PC-3 (cell line): ENCODE measurements at regions not wholly inside any gene's neighbourhood (a gene's known extent, or its start where the extent isn't known, plus 50 kb on each side); places are given as distances from the start of the nearest gene placed in this dataset.

Source experiments
- ATAC-seq: fragments of 200-7000 bp; cut with Tn5 transposase; 2 replicates; pipeline ENCODE4 v1.9.1; 2020; ENCODE audit warnings: mild to moderate bottlenecking, moderate library complexity
- BruUV-seq: library from RNA; stranded (reverse); fragments of 400-500 nt; replicated peaks from 2 replicates; lab custom pipeline; 2021; lab: Mats Ljungman, UMichigan
- CTCF ChIA-PET: fragments of 300-600 bp; sonication (Branson Sonifier 250); formaldehyde crosslinking; loops from one replicate; lab custom pipeline; 2022; ENCODE audit warnings: antibody characterized with exemption; lab: Charles Lee
- POLR2A ChIA-PET: fragments of 300-600 bp; sonication (Branson Sonifier 250); formaldehyde crosslinking; loops from one replicate; lab custom pipeline; 2022; ENCODE audit warnings: antibody characterized with exemption; ENCODE audit not compliant: unreplicated experiment; lab: Charles Lee
- DNase-seq: peaks from one replicate; pipeline ENCODE4 v3.0.0-alpha.2; 2015
- H2AFZ ChIP-seq: fragments of 300-600 bp; sonication (generic); 2 replicates; pipeline ENCODE4 v1.6.0; 2016; ENCODE audit warnings: antibody characterized with exemption, low read length
- H3F3A ChIP-seq: fragments of 300-600 bp; sonication (generic); one replicate; pipeline ENCODE4 v1.6.0; 2017; ENCODE audit warnings: antibody characterized with exemption, low read length, control low read depth, mild to moderate bottlenecking; ENCODE audit not compliant: unreplicated experiment
- H3K27ac ChIP-seq: fragments of 300-600 bp; sonication (generic); 2 replicates; pipeline ENCODE4 v1.5.1; 2016; ENCODE audit warnings: mild to moderate bottlenecking, low read length
- H3K27me3 ChIP-seq: fragments of 300-600 bp; sonication (generic); 2 replicates; pipeline ENCODE4 v1.6.1; 2016; ENCODE audit warnings: low read length, mixed read lengths
- H3K36me3 ChIP-seq: fragments of 300-600 bp; sonication (generic); 2 replicates; pipeline ENCODE4 v1.6.1; 2016; ENCODE audit warnings: low read depth, mixed run types, low read length, mixed read lengths
- H3K4me1 ChIP-seq: fragments of 300-600 bp; sonication (generic); 2 replicates; pipeline ENCODE4 v1.5.1; 2016; ENCODE audit warnings: low read length; ENCODE audit not compliant: insufficient read depth
- H3K4me2 ChIP-seq: fragments of 300-600 bp; sonication (generic); 2 replicates; pipeline ENCODE4 v1.6.0; 2016; ENCODE audit warnings: low read length
- H3K4me3 ChIP-seq: fragments of 300-600 bp; sonication (generic); 2 replicates; pipeline ENCODE4 v1.5.1; 2016; ENCODE audit warnings: mild to moderate bottlenecking, low read length, mixed read lengths
- H3K79me2 ChIP-seq: fragments of 300-600 bp; sonication (generic); 2 replicates; pipeline ENCODE4 v1.6.1; 2017; ENCODE audit warnings: low read length, mixed read lengths
- H3K9ac ChIP-seq: fragments of 300-600 bp; sonication (generic); 2 replicates; pipeline ENCODE4 v1.6.0; 2016; ENCODE audit warnings: mild to moderate bottlenecking, low read length
- H3K9me2 ChIP-seq: fragments of 300-600 bp; sonication (generic); replicated peaks from 2 replicates; pipeline ENCODE4 v1.6.1; 2016; ENCODE audit warnings: mixed run types, low read length, mixed read lengths
- H3K9me3 ChIP-seq: fragments of 300-600 bp; sonication (generic); 2 replicates; pipeline ENCODE4 v1.6.1; 2016; ENCODE audit warnings: low read length, mixed read lengths
- H4K20me1 ChIP-seq: fragments of 300-600 bp; sonication (generic); 2 replicates; pipeline ENCODE4 v1.6.1; 2016; ENCODE audit warnings: low read length, mixed read lengths
- CTCF ChIP-seq: fragments of 300-600 bp; sonication (generic); conservative IDR thresholded peaks from 2 replicates; pipeline ENCODE4 v1.5.1; 2017; ENCODE audit warnings: antibody characterized with exemption, low read depth, mild to moderate bottlenecking, low read length
- EZH2 ChIP-seq: fragments of 300-600 bp; sonication (generic); IDR thresholded peaks from one replicate; pipeline ENCODE4 v1.6.1; 2017; ENCODE audit warnings: antibody characterized with exemption, mild to moderate bottlenecking, low read length; ENCODE audit not compliant: unreplicated experiment
- EZH2phosphoT487 ChIP-seq: fragments of 300-600 bp; sonication (generic); IDR thresholded peaks from 2 replicates; pipeline ENCODE4 v1.6.1; 2018; ENCODE audit warnings: mild to moderate bottlenecking, antibody characterized with exemption, low read length, borderline replicate concordance
- intact Hi-C: fragments of 100-400 bp; cut with micrococcal nuclease; formaldehyde crosslinking; loops from 2 replicates; pipeline ENCODE4 v1.9.0; 2023

DNA sequence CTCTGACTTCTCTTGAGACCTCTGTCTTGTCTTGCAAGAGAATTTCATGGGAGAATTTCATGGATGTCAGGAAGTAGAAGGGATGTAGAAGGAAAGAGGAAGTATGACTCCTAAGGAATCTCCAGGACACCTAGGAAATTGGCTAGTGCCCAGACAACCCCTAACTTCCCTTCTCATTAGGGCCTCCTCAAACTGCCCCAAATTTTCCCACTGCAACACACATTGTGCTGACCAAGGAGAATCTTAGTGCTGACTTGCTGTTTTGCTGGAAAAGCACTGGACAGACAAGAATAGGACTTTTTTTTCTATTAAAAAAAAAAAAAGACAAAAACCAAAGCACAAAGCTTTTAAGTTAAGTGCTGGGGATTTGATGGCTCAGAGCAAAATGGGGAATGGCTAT lies 236.1 kb upstream of the CADM1 start:
- ATAC-seq = no peak
- H3F3A ChIP-seq = no peaks in the 10 kb centered on the region
- H3K9ac ChIP-seq = no peak overlapping the region
- no peaks in the 10 kb centered on the region for H4K20me1 ChIP-seq
- H3K9me3 ChIP-seq = peaks cover 16% of the 10 kb centered on the region
- H3K9me2 ChIP-seq = no peaks in the 10 kb centered on the region
- no peak for DNase-seq
- H3K27ac ChIP-seq = no peak overlapping the region
- no peak overlapping the region for H3K4me2 ChIP-seq
- ChIA-PET CTCF (no interaction called here), POLR2A (no interaction called here)
- TF ChIP-seq EZH2phosphoT487 = no peak
- no peak for TF ChIP-seq CTCF
- no peaks in the 10 kb centered on the region for H3K27me3 ChIP-seq
- no peaks in the 10 kb centered on the region for H3K79me2 ChIP-seq
- no TSS peak for BruUV-seq
- no peak overlapping the region for H3K4me3 ChIP-seq
- H3K36me3 ChIP-seq = no peaks in the 10 kb centered on the region
- intact Hi-C loops = no loop called here
- no peaks in the 10 kb centered on the region for H3K4me1 ChIP-seq
- no peak overlapping the region for H2AFZ ChIP-seq

DNA sequence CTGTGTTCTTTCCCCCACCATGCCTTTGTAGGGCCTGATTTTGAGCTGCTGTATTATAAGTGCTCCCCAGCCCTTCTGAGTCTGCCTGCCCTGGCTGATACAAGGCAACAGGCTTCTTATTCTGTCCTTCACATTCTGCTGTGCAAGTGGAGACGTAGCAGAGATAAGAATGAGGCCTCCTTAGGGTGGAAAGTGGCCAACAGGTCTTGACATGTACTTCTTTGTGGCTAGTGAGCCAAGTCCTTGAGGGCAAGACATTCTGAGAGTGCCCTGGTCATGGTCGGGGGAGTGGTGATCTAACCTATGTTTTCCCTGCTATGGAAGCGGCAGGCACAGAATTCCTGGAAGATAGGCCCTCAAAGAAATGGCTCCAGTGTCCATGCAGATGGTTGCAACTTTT lies 235.7 kb upstream of the CADM1 start:
- BruUV-seq = no TSS peak
- ChIA-PET POLR2A (no interaction called here), CTCF (no interaction called here)
- Histone ChIP-seq H3K4me3 (no peak overlapping the region), H3K79me2 (no peaks in the 10 kb centered on the region), H3K4me2 (no peak overlapping the region), H3K27me3 (no peaks in the 10 kb centered on the region), H3K36me3 (no peaks in the 10 kb centered on the region), H3K4me1 (no peaks in the 10 kb centered on the region), H3K9ac (no peak overlapping the region), H3K9me2 (no peaks in the 10 kb centered on the region), H3K27ac (no peak overlapping the region), H3K9me3 (peaks cover 16% of the 10 kb centered on the region), H2AFZ (no peak overlapping the region), H4K20me1 (no peaks in the 10 kb centered on the region), H3F3A (no peaks in the 10 kb centered on the region)
- TF ChIP-seq EZH2phosphoT487 = no peak
- no peak for TF ChIP-seq CTCF
- TF ChIP-seq EZH2 = no peak
- intact Hi-C loops = no loop called here
- DNase-seq (no peak), ATAC-seq (no peak)

- CTCF ChIA-PET = no interaction called here
Measured at GRCh38 chr11:115739146-115739545, 234.9 kb upstream of the CADM1 start.

More at GRCh38 chr11:115739146-115739545, 234.9 kb upstream of the CADM1 start:
- no peaks in the 10 kb centered on the region for H3K79me2 ChIP-seq
- H4K20me1 ChIP-seq = no peaks in the 10 kb centered on the region
- H3K27ac ChIP-seq = no peak overlapping the region
- TF ChIP-seq CTCF (no peak), EZH2phosphoT487 (no peak), EZH2 (no peak)
- no peaks in the 10 kb centered on the region for H3K36me3 ChIP-seq
- ATAC-seq (no peak), DNase-seq (no peak)
- BruUV-seq = no TSS peak
- intact Hi-C loops = no loop called here
- H3K9ac ChIP-seq = no peak overlapping the region
- H3K4me2 ChIP-seq = no peak overlapping the region
- H2AFZ ChIP-seq = no peak overlapping the region
- no peaks in the 10 kb centered on the region for H3K9me2 ChIP-seq
- H3K9me3 ChIP-seq = peaks cover 16% of the 10 kb centered on the region
- POLR2A ChIA-PET = no interaction called here
- no peak overlapping the region for H3K4me3 ChIP-seq
- H3K4me1 ChIP-seq = no peaks in the 10 kb centered on the region
- no peaks in the 10 kb centered on the region for H3F3A ChIP-seq
- no peaks in the 10 kb centered on the region for H3K27me3 ChIP-seq
